Prostate gland (tissue), 2 donors: ENCODE measurements at regions not wholly inside any gene's neighbourhood (a gene's known extent, or its start where the extent isn't known, plus 50 kb on each side); places are given as distances from the start of the nearest gene placed in this dataset.

Experiments used
- CTCF ChIP-seq, 4 experiments: fragments of 200-600 bp in 2 of 4; fragments of 450-650 bp in 2 of 4; sonication (generic) in 2 of 4; IDR thresholded peaks; 1 replicate in 3 of 4; 2 replicates in 1 of 4; pipeline ENCODE4 v1.5.1; 2016 to 2019; ENCODE audit warnings: antibody characterized with exemption in 4 of 4, mild to moderate bottlenecking in 2 of 4, moderate library complexity in 2 of 4
- POLR2AphosphoS5 ChIP-seq: sonication (generic); formaldehyde crosslinking; IDR thresholded peaks from one replicate; pipeline ENCODE4 v1.6.1; 2017; ENCODE audit warnings: antibody characterized with exemption

GRCh38 chr5:18491349-18491748 is 857.1 kb downstream of the TAF11L14 start:
- TF ChIP-seq CTCF (IDR thresholded peaks at IDR 0.05) (no peak), POLR2AphosphoS5 (no peak)
